GM12878 (cell line): ENCODE measurements at regions not wholly inside any gene's neighbourhood (a gene's known extent, or its start where the extent isn't known, plus 50 kb on each side); places are given as distances from the start of the nearest gene placed in this dataset.

Experiments used
- BMI1 ChIP-seq: fragments of 450-650 bp; IDR thresholded peaks from 2 replicates; pipeline ENCODE4 v1.6.1; 2016; ENCODE audit warnings: mild to moderate bottlenecking, moderate library complexity, borderline replicate concordance
- BRCA1 ChIP-seq: IDR thresholded peaks from 2 replicates; pipeline ENCODE4 v1.6.1; 2011; ENCODE audit warnings: low read depth, low read length, improper control_type of control experiment
- CTCF ChIP-seq, 3 experiments: IDR thresholded peaks in 2 of 3; conservative IDR thresholded peaks in 1 of 3; 2 replicates each; pipeline ENCODE4 v1.5.1; 2011; ENCODE audit warnings: low read depth in 3 of 3, low read length in 3 of 3, mild to moderate bottlenecking in 3 of 3, control low read depth in 2 of 3, moderate library complexity in 2 of 3, inconsistent platforms in 1 of 3, mixed read lengths in 1 of 3; ENCODE audit not compliant: control insufficient read depth in 2 of 3, insufficient read depth in 1 of 3; ENCODE audit errors: extremely low read depth in 1 of 3
- E2F4 ChIP-seq: IDR thresholded peaks from 2 replicates; pipeline ENCODE4 v1.6.1; 2012; ENCODE audit warnings: low read depth, low read length, improper control_type of control experiment
- EED ChIP-seq: sonication (generic); IDR thresholded peaks from 2 replicates; pipeline ENCODE4 v1.6.1; 2016; ENCODE audit warnings: antibody characterized with exemption, low read depth
- ELK1 ChIP-seq: IDR thresholded peaks from 2 replicates; pipeline ENCODE4 v1.6.1; 2012; ENCODE audit warnings: low read depth, low read length, improper control_type of control experiment
- ESRRA ChIP-seq: IDR thresholded peaks from 2 replicates; pipeline ENCODE4 v1.6.1; 2012; ENCODE audit warnings: mild to moderate bottlenecking, low read length, improper control_type of control experiment
- EZH2 ChIP-seq: IDR thresholded peaks from 2 replicates; pipeline ENCODE4 v1.6.1; 2012; ENCODE audit warnings: low read depth, mild to moderate bottlenecking, control low read depth, inconsistent platforms, low read length, borderline replicate concordance; ENCODE audit not compliant: control insufficient read depth
- POLR2AphosphoS5 ChIP-seq: IDR thresholded peaks from 2 replicates; pipeline ENCODE4 v1.6.1; 2011; ENCODE audit warnings: mild to moderate bottlenecking, low read length, inconsistent platforms
- RELA ChIP-seq: fragments of 450-650 bp; IDR thresholded peaks from 2 replicates; pipeline ENCODE4 v1.8.0; 2014; ENCODE audit warnings: borderline replicate concordance; ENCODE audit not compliant: partially characterized antibody
- SP1 ChIP-seq: IDR thresholded peaks from one replicate; pipeline ENCODE4 v1.6.1; 2011; ENCODE audit warnings: low read depth, low read length
- ZBED1 ChIP-seq: IDR thresholded peaks from 2 replicates; pipeline ENCODE4 v1.6.1; 2016; ENCODE audit warnings: borderline replicate concordance
- ZNF384 ChIP-seq: IDR thresholded peaks from 2 replicates; pipeline ENCODE4 v1.6.1; 2012; ENCODE audit warnings: low read depth, mild to moderate bottlenecking, low read length, improper control_type of control experiment, borderline replicate concordance

- no peak for TF ChIP-seq BRCA1
- no peak for TF ChIP-seq EZH2
- TF ChIP-seq SP1 = no peak
- TF ChIP-seq CTCF (IDR thresholded peaks at IDR 0.05 in 2 of 3, conservative IDR thresholded peaks at IDR 0.05 in 1 of 3; ENCODE audit: control insufficient read depth in 2 of 3, extremely low read depth in 1 of 3, insufficient read depth in 1 of 3, low read depth in 3 of 3, low read length in 3 of 3) = no peak
- no peak for TF ChIP-seq BMI1
- TF ChIP-seq ELK1 = no peak
- no peak for TF ChIP-seq RELA
- no peak for TF ChIP-seq ZBED1
- TF ChIP-seq EED = no peak
- no peak for TF ChIP-seq ESRRA
- no peak for TF ChIP-seq ZNF384
- TF ChIP-seq E2F4 = no peak
- no peak for TF ChIP-seq POLR2AphosphoS5
These were observed 912.9 kb downstream of the GRM8 start for GRCh38 chr7:126339813-126340212.
